NCI-H1417 (cell line): ENCODE measurements at regions not wholly inside any gene's neighbourhood (a gene's known extent, or its start where the extent isn't known, plus 50 kb on each side); places are given as distances from the start of the nearest gene placed in this dataset.

Source experiments
- DNase-seq, 3 experiments: peaks; one replicate each; lab custom pipeline; 2025; lab: John Stamatoyannopoulos, UW

- peak; percentile 51 to 82 (median 66) for DNase-seq
Observed at GRCh38 chr6:26197933-26198721, 110.9 kb downstream of the HFE start.

GRCh38 chr6:26198722-26199056 lies 111.5 kb downstream of the HFE start:
- DNase-seq = no peak

- DNase-seq = peak; percentile 87 to 98 (median 93)
Observed at GRCh38 chr6:26199057-26199772, 112.0 kb downstream of the HFE start.

- DNase-seq = peak in 1 of 3 experiments; percentile 36
Observed at GRCh38 chr6:26199773-26200764, 112.8 kb downstream of the HFE start.

- DNase-seq = no peak
Observed at GRCh38 chr6:26200918-26201721, 113.9 kb downstream of the HFE start.

GRCh38 chr6:26202201-26202611 lies 115.0 kb downstream of the HFE start:
- no peak for DNase-seq

GRCh38 chr6:26202811-26203583 lies 115.8 kb downstream of the HFE start:
- DNase-seq = no peak

GRCh38 chr6:26204332-26205160 lies 117.3 kb downstream of the HFE start:
- peak; percentile 95 to 99 (median 98) for DNase-seq

GRCh38 chr6:26205161-26205624 lies 118.0 kb downstream of the HFE start:
- peak; percentile 75 to 93 (median 89) for DNase-seq

- DNase-seq = peak; percentile 39 to 77 (median 62)
Observed at GRCh38 chr6:26205625-26206574, 118.7 kb downstream of the HFE start.

- DNase-seq = peak in 1 of 3 experiments; percentile 30
Observed at GRCh38 chr6:26206868-26207801, 119.9 kb downstream of the HFE start.

- no peak for DNase-seq
Observed at GRCh38 chr6:26211963-26212362, 124.7 kb downstream of the HFE start.

- no peak for DNase-seq
Observed at GRCh38 chr6:26213334-26214075, 126.3 kb downstream of the HFE start.

GRCh38 chr6:26214803-26215584 lies 127.8 kb downstream of the HFE start:
- DNase-seq = no peak

- peak; percentile 50 to 71 (median 61) for DNase-seq
Observed at GRCh38 chr6:26215585-26216358, 128.5 kb downstream of the HFE start.
